Body of pancreas (tissue), 4 donors: ENCODE measurements at regions not wholly inside any gene's neighbourhood (a gene's known extent, or its start where the extent isn't known, plus 50 kb on each side); places are given as distances from the start of the nearest gene placed in this dataset.

Experiments used
- CTCF ChIP-seq, 7 experiments: fragments of 450-650 bp in 4 of 7; fragments of 200-600 bp in 3 of 7; sonication (generic) in 3 of 7; IDR thresholded peaks; one replicate each; pipeline ENCODE4 v1.5.1; 2016 to 2019; ENCODE audit warnings: antibody characterized with exemption in 7 of 7
- POLR2A ChIP-seq, 3 donors: fragments of 450-650 bp; IDR thresholded peaks; one replicate each; pipeline ENCODE4 v1.6.1; 2016; ENCODE audit warnings: antibody characterized with exemption in 3 of 3, mild to moderate bottlenecking in 2 of 3

GRCh38 chr13:80458543-80458942, 117.6 kb upstream of the SPRY2 start:
- TF ChIP-seq POLR2A (IDR thresholded peaks at IDR 0.05) = no peak
- no peak for TF ChIP-seq CTCF (IDR thresholded peaks at IDR 0.05)
